ENCODE measurements at regions not wholly inside any gene's neighbourhood (a gene's known extent, or its start where the extent isn't known, plus 50 kb on each side); places are given as distances from the start of the nearest gene placed in this dataset.

DNA sequence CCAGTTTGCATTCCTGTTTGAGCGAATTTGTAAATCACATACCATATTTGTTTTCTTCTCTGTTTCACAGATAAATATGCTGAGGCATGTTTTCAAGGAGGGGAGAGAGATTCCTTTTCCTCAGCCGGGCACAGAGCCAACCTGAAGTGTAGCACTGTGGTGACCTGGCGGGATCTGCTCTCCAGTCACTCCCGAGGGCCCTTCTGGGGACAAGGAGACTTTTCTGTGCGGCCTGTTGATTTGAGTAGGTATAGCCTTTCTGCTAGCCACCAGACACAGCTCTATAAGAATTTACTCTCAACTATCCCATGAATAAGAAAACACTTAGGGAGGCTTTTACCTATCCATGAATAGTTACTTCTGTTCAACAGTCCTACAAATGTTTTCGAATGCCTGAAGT is 63.5 kb upstream of the FDX1 start:
- DNase-seq, result peak; percentile 67 to 72
- H3K36me3 ChIP-seq, result no peaks in the 10 kb centered on the region
- H3K27me3 ChIP-seq, result no peaks in the 10 kb centered on the region
- intact Hi-C loops (cut with DNase I), result loop anchor here in 7 of 10 donors (2.0 to 10.0 kb wide), 7 partner anchors 69 to 421 kb away; partner anchors contain the start of gene RDX (in 3 of the 7)
- TF ChIP-seq, protein P1, sequence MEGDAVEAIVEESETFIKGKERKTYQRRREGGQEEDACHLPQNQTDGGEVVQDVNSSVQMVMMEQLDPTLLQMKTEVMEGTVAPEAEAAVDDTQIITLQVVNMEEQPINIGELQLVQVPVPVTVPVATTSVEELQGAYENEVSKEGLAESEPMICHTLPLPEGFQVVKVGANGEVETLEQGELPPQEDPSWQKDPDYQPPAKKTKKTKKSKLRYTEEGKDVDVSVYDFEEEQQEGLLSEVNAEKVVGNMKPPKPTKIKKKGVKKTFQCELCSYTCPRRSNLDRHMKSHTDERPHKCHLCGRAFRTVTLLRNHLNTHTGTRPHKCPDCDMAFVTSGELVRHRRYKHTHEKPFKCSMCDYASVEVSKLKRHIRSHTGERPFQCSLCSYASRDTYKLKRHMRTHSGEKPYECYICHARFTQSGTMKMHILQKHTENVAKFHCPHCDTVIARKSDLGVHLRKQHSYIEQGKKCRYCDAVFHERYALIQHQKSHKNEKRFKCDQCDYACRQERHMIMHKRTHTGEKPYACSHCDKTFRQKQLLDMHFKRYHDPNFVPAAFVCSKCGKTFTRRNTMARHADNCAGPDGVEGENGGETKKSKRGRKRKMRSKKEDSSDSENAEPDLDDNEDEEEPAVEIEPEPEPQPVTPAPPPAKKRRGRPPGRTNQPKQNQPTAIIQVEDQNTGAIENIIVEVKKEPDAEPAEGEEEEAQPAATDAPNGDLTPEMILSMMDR (IDR thresholded peaks at IDR 0.05), result no peak
- no peaks in the 10 kb centered on the region for H3K9me3 ChIP-seq
- H3K4me1 ChIP-seq, result peaks cover 0 to 44% (median 24%) of the 10 kb centered on the region in 9 donors
- 22 to 23% methylated on average over 6 of the region's 6 CpGs for WGBS, 2 donors
- H3K4me3 ChIP-seq, result no peak overlapping the region
- peak overlapping the region in 4 of 10 donors; percentile 6 to 63 (median 36) for H3K27ac ChIP-seq
- ATAC-seq, result peak in 7 of 8 donors; percentile 56 to 82 (median 77)

DNA sequence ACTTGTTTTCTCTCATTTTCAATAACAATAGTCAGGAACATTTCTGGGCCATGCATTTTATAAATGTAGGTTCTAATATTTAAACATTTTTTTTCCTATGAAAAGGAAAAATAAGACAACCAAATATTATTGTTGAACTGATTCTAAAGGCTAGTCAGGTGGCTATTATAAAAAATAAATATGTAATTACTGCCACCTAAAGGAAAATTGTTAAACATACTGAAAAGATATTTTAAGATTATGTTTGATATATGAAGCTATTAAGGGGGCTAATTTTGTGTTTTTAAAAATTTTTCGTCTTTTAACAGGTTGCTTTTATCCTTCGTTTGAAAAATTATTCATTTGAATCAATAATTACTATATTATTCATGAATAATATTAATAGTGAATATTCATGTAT is 62.2 kb upstream of the FDX1 start:
- Histone ChIP-seq H3K27ac (no peak overlapping the region), H3K4me1 (peaks cover 0 to 37% (median 24%) of the 10 kb centered on the region in 9 donors), H3K9me3 (no peaks in the 10 kb centered on the region), H3K27me3 (no peaks in the 10 kb centered on the region), H3K36me3 (no peaks in the 10 kb centered on the region), H3K4me3 (no peak overlapping the region)
- no peak for ATAC-seq
- intact Hi-C loops (cut with DNase I), result loop anchor here in 8 of 10 donors (1.0 to 10.0 kb wide), 8 partner anchors 70 to 423 kb away; partner anchors contain the start of gene RDX (in 3 of the 8)
- DNase-seq, result no peak
- TF ChIP-seq, protein P1 (IDR thresholded peaks at IDR 0.05), result peak in 7 of 9 donors; percentile 18 to 55 (median 42)
- 65 to 70% methylated on average over 2 of the region's 2 CpGs for WGBS, 2 donors

DNA sequence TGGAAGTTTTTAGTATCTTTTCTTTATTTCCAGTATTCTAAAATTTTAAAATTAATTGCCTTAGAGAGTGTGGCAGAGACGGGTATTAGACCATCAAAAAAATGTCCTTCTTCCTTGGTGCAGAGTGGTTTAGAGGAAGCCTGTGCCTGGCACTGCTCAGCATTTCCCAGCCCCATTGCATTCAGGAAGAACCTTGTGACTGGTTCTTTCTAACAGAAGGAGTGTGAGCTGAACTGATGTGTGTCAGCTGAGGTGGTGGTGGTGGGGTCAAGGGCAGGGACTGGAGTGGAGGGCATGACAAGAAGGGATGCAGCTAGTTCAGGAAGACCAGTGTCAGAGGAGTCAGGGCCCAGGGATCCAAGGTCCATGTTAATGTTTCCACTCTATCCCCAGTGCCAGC is 58.7 kb upstream of the FDX1 start:
- TF ChIP-seq, protein P1 (IDR thresholded peaks at IDR 0.05), result no peak
- no peak for DNase-seq
- no peaks in the 10 kb centered on the region for H3K36me3 ChIP-seq
- H3K4me1 ChIP-seq, result peaks cover 0 to 31% (median 14%) of the 10 kb centered on the region in 9 donors
- 88 to 100% methylated on average over 1 of the region's 1 CpG for WGBS, 2 donors
- no peaks in the 10 kb centered on the region for H3K9me3 ChIP-seq
- intact Hi-C loops (cut with DNase I), result loop anchor here in 5 of 10 donors (5.0 to 10.0 kb wide), 3 partner anchors 169 to 426 kb away; no protein-coding TSS in a partner anchor
- no peak overlapping the region for H3K27ac ChIP-seq
- no peaks in the 10 kb centered on the region for H3K27me3 ChIP-seq
- no peak overlapping the region for H3K4me3 ChIP-seq
- no peak for ATAC-seq

DNA sequence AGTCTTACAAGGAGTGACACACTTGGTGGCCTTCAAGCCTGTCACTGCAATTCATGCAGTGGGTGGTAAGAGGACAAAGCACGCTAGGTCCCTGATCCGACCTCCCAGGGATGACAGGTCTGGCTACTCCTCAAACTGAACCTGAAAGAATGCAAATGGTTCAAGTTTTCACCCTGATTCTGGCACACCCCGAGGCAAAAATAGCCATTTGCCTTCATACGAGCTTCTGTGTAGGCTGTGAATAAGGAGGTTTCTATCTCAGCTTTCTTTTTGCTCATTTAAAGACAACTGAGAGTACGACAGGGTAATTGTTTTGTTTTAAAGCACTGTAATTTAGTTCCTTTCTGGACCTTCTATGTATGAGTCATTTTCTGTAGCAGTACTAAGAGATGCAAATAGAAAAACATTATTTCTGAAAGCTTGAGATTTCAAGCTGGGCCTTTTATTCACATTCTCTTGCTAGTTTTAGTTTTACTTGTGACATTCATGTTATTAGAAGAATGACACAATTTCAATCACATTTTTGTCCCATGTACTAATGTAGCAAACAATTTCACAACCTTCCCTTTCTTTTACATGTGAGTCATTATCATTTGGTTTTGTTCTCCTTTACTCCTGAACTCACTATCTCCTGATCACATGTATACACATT is 56.6 kb upstream of the FDX1 start:
- ATAC-seq (no peak), DNase-seq (no peak)
- Histone ChIP-seq H3K27me3 (no peaks in the 10 kb centered on the region), H3K27ac (peak overlapping the region in 1 of 10 donors; percentile 44), H3K4me1 (peaks cover 0 to 36% (median 13%) of the 10 kb centered on the region in 9 donors), H3K36me3 (no peaks in the 10 kb centered on the region), H3K4me3 (no peak overlapping the region), H3K9me3 (no peaks in the 10 kb centered on the region)
- TF ChIP-seq, protein P1 (IDR thresholded peaks at IDR 0.05), result no peak
- 81 to 85% methylated on average over 5 of the region's 5 CpGs for WGBS, 2 donors
- intact Hi-C loops (cut with DNase I), result loop anchor here in 5 of 10 donors (5.0 to 10.0 kb wide), 3 partner anchors 171 to 428 kb away; no protein-coding TSS in a partner anchor
